Vagina (tissue), 2 donors: ENCODE measurements at regions not wholly inside any gene's neighbourhood (a gene's known extent, or its start where the extent isn't known, plus 50 kb on each side); places are given as distances from the start of the nearest gene placed in this dataset.

ENCODE experiments used
- DNase-seq, 2 donors: peaks; one replicate each; pipeline ENCODE4 v3.0.0-alpha.2; 2017; ENCODE audit errors: extremely low spot score in 2 of 2
- H3K27ac ChIP-seq: fragments of 200-600 bp; sonication (generic); one replicate; pipeline ENCODE4 v1.5.1; 2019
- H3K27me3 ChIP-seq: fragments of 200-600 bp; sonication (generic); one replicate; pipeline ENCODE4 v1.5.1; 2019
- H3K36me3 ChIP-seq, 2 donors: fragments of 200-600 bp; sonication (generic); one replicate each; pipeline ENCODE4 v1.5.1; 2017 to 2019
- H3K4me1 ChIP-seq: fragments of 200-600 bp; sonication (generic); one replicate; pipeline ENCODE4 v1.5.1; 2019
- H3K4me3 ChIP-seq, 2 donors: fragments of 200-600 bp; sonication (generic); 1 replicate in 1 of 2; 2 replicates in 1 of 2; pipeline ENCODE4 v1.5.1; 2016 to 2019
- H3K9me3 ChIP-seq: fragments of 200-600 bp; sonication (generic); one replicate; pipeline ENCODE4 v1.5.1; 2019
- POLR2A ChIP-seq, 2 donors: fragments of 450-650 bp; IDR thresholded peaks; one replicate each; pipeline ENCODE4 v1.6.1; 2017; ENCODE audit warnings: antibody characterized with exemption in 2 of 2, mild to moderate bottlenecking in 2 of 2, moderate library complexity in 2 of 2
- POLR2AphosphoS5 ChIP-seq, 2 donors: sonication (generic); formaldehyde crosslinking; IDR thresholded peaks; one replicate each; pipeline ENCODE4 v1.9.0; 2017; ENCODE audit warnings: antibody characterized with exemption in 2 of 2, mild to moderate bottlenecking in 2 of 2, low read depth in 1 of 2; ENCODE audit not compliant: insufficient read depth in 1 of 2
- intact Hi-C: fragments of 100-400 bp; cut with DNase I; formaldehyde crosslinking; loops from one replicate; pipeline ENCODE4 v1.15.1; 2023
- TF ChIP-seq, protein P1 (sequence below), 3 experiments: fragments of 450-650 bp in 2 of 3; fragments of 200-600 bp in 1 of 3; sonication (generic) in 1 of 3; IDR thresholded peaks; one replicate each; pipeline ENCODE4 v1.5.1; 2017 to 2019; ENCODE audit warnings: antibody characterized with exemption in 3 of 3, mild to moderate bottlenecking in 2 of 3, moderate library complexity in 2 of 3

DNA sequence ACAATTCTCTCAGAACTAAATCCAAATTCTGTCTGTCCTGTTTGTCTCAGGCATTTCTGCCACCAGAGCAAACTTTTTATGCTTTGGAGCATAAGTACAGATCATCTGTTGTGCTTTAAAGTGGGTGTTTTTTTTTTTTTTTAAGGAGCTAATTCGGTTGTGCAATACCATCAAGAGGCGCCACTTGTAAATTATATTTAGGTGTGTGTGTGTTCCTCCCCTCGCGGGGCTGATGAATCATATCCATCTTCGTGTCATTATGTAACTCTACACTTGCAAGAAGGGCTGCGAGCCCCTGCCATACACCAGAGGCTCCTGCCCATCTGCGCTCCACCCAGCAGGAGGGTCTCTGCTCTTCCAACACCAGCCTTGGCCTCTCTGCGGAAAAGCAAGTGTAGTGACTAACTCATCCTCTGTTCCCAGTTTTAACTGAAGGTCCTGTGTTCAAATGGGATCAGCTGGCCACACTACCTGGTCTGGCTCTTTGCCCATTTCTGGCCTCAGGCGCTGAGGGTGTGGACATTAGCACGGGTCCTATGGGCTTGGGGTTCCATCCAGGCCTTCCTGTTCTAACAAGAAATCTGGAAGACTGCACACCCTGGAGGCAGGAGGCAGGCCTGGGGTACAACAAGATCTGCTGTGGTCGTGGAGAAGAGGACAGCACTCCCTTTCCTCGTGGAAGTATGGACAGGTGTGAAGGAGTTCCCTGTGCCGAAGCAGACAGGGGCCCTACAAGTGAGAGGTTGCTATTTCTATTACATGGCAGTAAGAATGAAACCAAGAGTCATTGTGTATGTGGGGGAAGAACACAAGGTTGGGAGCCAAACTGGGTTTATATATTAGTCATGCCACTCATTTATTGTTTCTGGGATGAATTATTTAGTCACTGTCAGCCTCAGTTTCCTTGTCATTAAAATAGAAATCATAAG lies 96.1 kb upstream of the MBNL2 start:
- H3K4me3 ChIP-seq: no peak overlapping the region
- TF ChIP-seq, protein P1, sequence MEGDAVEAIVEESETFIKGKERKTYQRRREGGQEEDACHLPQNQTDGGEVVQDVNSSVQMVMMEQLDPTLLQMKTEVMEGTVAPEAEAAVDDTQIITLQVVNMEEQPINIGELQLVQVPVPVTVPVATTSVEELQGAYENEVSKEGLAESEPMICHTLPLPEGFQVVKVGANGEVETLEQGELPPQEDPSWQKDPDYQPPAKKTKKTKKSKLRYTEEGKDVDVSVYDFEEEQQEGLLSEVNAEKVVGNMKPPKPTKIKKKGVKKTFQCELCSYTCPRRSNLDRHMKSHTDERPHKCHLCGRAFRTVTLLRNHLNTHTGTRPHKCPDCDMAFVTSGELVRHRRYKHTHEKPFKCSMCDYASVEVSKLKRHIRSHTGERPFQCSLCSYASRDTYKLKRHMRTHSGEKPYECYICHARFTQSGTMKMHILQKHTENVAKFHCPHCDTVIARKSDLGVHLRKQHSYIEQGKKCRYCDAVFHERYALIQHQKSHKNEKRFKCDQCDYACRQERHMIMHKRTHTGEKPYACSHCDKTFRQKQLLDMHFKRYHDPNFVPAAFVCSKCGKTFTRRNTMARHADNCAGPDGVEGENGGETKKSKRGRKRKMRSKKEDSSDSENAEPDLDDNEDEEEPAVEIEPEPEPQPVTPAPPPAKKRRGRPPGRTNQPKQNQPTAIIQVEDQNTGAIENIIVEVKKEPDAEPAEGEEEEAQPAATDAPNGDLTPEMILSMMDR (IDR thresholded peaks at IDR 0.05): no peak
- TF ChIP-seq POLR2A (IDR thresholded peaks at IDR 0.05) (no peak), POLR2AphosphoS5 (IDR thresholded peaks at IDR 0.05; ENCODE audit: insufficient read depth in 1 of 2, low read depth in 1 of 2) (peak; percentile 55 to 75)
- peaks cover 50% of the 10 kb centered on the region for H3K4me1 ChIP-seq
- peak overlapping the region; percentile 72 for H3K27ac ChIP-seq
- H3K9me3 ChIP-seq: no peaks in the 10 kb centered on the region
- no peaks in the 10 kb centered on the region for H3K27me3 ChIP-seq
- H3K36me3 ChIP-seq: no peaks in the 10 kb centered on the region
- intact Hi-C loops: no loop called here
- no peak for DNase-seq

DNA sequence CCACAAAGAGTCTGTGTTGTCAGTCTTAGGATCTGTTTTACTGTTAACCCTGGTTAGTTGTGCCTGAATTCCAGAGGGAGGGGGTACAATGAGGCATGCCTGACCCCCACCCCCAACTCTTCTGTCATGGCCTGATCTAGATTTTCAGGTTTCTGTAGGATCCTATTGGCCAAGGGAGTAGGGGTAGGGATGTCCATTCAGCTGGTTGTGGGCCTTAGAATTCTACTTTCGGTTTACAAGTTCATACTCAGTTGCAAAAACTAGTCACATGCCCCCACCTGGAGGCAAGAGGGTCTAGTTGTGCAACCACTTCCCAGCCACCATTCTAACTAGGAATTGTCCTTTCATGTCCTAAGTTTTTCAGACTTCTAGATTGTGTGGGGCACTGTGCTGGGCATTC lies 94.3 kb upstream of the MBNL2 start:
- H3K36me3 ChIP-seq: no peaks in the 10 kb centered on the region
- peaks cover 39% of the 10 kb centered on the region for H3K4me1 ChIP-seq
- H3K4me3 ChIP-seq: no peak overlapping the region
- no peaks in the 10 kb centered on the region for H3K9me3 ChIP-seq
- no peak for DNase-seq
- no peaks in the 10 kb centered on the region for H3K27me3 ChIP-seq
- TF ChIP-seq, protein P1 (IDR thresholded peaks at IDR 0.05): no peak
- TF ChIP-seq POLR2AphosphoS5 (IDR thresholded peaks at IDR 0.05; ENCODE audit: insufficient read depth in 1 of 2, low read depth in 1 of 2): no peak
- intact Hi-C loops: no loop called here
- no peak overlapping the region for H3K27ac ChIP-seq

DNA sequence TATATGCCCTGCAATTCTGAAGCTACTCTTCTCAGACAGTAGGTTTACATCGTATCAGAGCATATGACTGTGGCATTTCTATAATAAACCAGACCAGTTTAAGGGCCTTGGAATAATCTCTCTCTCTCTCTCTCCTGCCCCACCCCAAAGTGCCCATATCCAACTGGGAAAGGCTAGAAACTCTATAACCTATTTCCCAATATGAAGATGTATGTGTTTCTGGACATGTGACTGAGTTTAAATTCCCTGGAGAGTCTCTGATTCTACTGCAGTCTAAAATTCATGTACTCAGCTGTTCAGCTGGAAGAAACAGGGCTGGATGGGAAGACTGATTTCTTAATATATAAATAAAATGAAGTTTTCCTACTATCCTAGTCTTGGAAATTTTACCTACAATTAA lies 91.9 kb upstream of the MBNL2 start:
- no peaks in the 10 kb centered on the region for H3K36me3 ChIP-seq
- peaks cover 18% of the 10 kb centered on the region for H3K4me1 ChIP-seq
- no peaks in the 10 kb centered on the region for H3K9me3 ChIP-seq
- no peak for TF ChIP-seq POLR2A (IDR thresholded peaks at IDR 0.05)
- TF ChIP-seq, protein P1 (IDR thresholded peaks at IDR 0.05): no peak
- no peak for TF ChIP-seq POLR2AphosphoS5 (IDR thresholded peaks at IDR 0.05; ENCODE audit: insufficient read depth in 1 of 2, low read depth in 1 of 2)
- no peak overlapping the region for H3K4me3 ChIP-seq
- intact Hi-C loops: no loop called here
- DNase-seq: no peak
- no peaks in the 10 kb centered on the region for H3K27me3 ChIP-seq
- no peak overlapping the region for H3K27ac ChIP-seq

DNA sequence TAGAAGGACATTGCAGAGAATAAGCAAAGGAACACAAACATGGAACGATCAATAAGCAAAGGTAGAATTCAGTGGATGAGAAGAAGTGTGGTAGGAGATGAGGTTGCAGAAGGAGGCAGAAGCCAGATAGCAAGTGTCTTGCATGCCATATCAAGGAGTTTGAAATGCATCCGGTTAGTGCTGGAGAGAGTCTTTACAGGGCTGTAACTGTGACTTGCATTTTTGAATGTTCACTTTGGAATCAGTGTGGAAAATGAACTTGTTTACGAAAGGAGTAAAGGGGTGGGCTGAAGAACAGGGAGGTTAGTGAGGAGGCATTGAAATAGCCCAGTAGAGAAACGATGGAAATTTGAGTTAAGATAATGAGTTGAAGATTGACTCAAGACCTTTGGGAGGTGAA lies 90.7 kb upstream of the MBNL2 start:
- H3K36me3 ChIP-seq: no peaks in the 10 kb centered on the region
- DNase-seq: no peak
- H3K27ac ChIP-seq: no peak overlapping the region
- H3K27me3 ChIP-seq: no peaks in the 10 kb centered on the region
- peaks cover 5% of the 10 kb centered on the region for H3K4me1 ChIP-seq
- no peak overlapping the region for H3K4me3 ChIP-seq
- intact Hi-C loops: no loop called here
- TF ChIP-seq, protein P1 (IDR thresholded peaks at IDR 0.05): no peak
- TF ChIP-seq POLR2AphosphoS5 (IDR thresholded peaks at IDR 0.05; ENCODE audit: insufficient read depth in 1 of 2, low read depth in 1 of 2) (no peak), POLR2A (IDR thresholded peaks at IDR 0.05) (no peak)
- H3K9me3 ChIP-seq: no peaks in the 10 kb centered on the region

DNA sequence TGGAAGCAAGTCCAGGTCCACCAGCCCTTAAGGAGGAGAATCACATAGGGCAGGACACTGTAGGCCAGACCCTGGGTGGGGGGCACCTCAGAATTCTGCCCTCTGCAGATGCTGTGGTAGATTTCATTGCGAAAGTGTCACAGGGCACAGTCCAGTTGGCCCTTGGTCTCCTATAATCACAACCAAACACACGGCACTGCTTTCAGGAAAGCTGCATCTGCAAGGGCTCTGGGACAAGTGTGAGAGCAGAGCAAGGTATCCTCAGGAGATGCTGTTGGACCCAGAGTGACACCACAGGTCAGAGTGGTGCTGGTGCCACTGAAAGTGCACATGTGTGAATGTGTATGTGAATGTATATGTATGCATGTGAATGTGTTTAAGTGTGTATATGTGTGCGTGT lies 88.6 kb upstream of the MBNL2 start:
- no peak for DNase-seq
- no peaks in the 10 kb centered on the region for H3K36me3 ChIP-seq
- no peaks in the 10 kb centered on the region for H3K4me1 ChIP-seq
- intact Hi-C loops: no loop called here
- TF ChIP-seq POLR2A (IDR thresholded peaks at IDR 0.05): no peak
- TF ChIP-seq, protein P1 (IDR thresholded peaks at IDR 0.05): no peak
- TF ChIP-seq POLR2AphosphoS5 (IDR thresholded peaks at IDR 0.05; ENCODE audit: insufficient read depth in 1 of 2, low read depth in 1 of 2): no peak
- no peak overlapping the region for H3K27ac ChIP-seq
- H3K4me3 ChIP-seq: no peak overlapping the region
- H3K9me3 ChIP-seq: no peaks in the 10 kb centered on the region
- H3K27me3 ChIP-seq: no peaks in the 10 kb centered on the region
